ENCODE measurements at regions not wholly inside any gene's neighbourhood (a gene's known extent, or its start where the extent isn't known, plus 50 kb on each side); places are given as distances from the start of the nearest gene placed in this dataset.

DNA sequence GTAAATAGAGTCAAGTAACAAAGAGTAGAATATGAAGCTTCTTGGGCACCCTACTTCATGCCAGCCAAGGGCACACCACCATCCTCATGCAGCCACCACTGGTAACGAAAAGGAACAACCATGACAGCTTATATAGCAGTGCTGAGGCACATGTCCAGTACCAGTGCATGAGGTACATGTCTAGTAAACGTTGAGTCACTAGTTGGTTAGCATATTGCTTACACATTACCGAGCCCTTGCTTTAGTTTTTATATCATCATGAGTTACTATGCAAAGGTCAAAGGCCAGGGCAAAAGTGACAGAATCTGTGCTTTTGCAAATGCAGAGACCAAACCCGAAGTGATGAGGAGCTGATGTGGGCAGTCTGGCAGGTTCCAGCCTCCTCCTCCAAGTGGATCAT lies 147.1 kb upstream of the MAP1B start:
- 81% methylated on average over 4 of the region's 4 CpGs for WGBS
- Histone ChIP-seq H3K9me3 (no peaks in the 10 kb centered on the region), H3K27ac (no peak overlapping the region), H3K27me3 (no peaks in the 10 kb centered on the region), H3K36me3 (no peaks in the 10 kb centered on the region), H3K4me1 (peaks cover 13% of the 10 kb centered on the region), H3K4me3 (no peak overlapping the region)
- TF ChIP-seq POLR2A (IDR thresholded peaks at IDR 0.05) (no peak), POLR2AphosphoS5 (IDR thresholded peaks at IDR 0.05) (no peak), EP300 (IDR thresholded peaks at IDR 0.05) (no peak)
- TF ChIP-seq, protein P1, sequence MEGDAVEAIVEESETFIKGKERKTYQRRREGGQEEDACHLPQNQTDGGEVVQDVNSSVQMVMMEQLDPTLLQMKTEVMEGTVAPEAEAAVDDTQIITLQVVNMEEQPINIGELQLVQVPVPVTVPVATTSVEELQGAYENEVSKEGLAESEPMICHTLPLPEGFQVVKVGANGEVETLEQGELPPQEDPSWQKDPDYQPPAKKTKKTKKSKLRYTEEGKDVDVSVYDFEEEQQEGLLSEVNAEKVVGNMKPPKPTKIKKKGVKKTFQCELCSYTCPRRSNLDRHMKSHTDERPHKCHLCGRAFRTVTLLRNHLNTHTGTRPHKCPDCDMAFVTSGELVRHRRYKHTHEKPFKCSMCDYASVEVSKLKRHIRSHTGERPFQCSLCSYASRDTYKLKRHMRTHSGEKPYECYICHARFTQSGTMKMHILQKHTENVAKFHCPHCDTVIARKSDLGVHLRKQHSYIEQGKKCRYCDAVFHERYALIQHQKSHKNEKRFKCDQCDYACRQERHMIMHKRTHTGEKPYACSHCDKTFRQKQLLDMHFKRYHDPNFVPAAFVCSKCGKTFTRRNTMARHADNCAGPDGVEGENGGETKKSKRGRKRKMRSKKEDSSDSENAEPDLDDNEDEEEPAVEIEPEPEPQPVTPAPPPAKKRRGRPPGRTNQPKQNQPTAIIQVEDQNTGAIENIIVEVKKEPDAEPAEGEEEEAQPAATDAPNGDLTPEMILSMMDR (IDR thresholded peaks at IDR 0.05) = no peak
- no peak for DNase-seq (ENCODE audit: low spot score in 2 of 2)

GRCh38 chr5:71961786-71962185 lies 145.5 kb upstream of the MAP1B start:
- WGBS = 92% methylated on average over 7 of the region's 7 CpGs
- Histone ChIP-seq H3K4me1 (peaks cover under 1% of the 10 kb centered on the region), H3K27me3 (no peaks in the 10 kb centered on the region), H3K36me3 (no peaks in the 10 kb centered on the region), H3K27ac (no peak overlapping the region), H3K9me3 (no peaks in the 10 kb centered on the region), H3K4me3 (no peak overlapping the region)
- no peak for DNase-seq (ENCODE audit: low spot score in 2 of 2)
- TF ChIP-seq POLR2A (IDR thresholded peaks at IDR 0.05) (no peak), POLR2AphosphoS5 (IDR thresholded peaks at IDR 0.05) (no peak), EP300 (IDR thresholded peaks at IDR 0.05) (no peak)
- TF ChIP-seq, protein P1 (IDR thresholded peaks at IDR 0.05) = no peak

DNA sequence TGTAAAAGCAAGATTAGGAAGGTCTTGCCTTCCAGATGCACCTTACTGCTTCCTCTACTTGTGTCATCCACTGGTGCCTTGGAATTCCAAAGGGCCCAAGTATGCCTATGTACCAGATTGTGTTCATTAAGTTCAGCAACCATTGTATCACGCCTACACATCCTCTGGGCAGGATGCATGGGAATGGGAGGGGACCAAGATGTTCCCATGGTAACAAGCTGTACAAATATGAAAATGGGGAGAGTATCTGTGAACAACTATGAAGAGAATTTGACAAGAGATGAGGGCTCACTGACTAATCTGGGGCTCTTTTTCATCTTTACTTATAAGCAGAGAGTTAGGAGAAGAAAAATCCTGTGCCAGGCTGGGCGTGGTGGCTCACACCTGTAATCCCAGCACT lies 137.8 kb upstream of the MAP1B start:
- H3K4me3 ChIP-seq = no peak overlapping the region
- H3K4me1 ChIP-seq = peaks cover 5% of the 10 kb centered on the region
- WGBS = 73% methylated on average over 2 of the region's 2 CpGs
- H3K27me3 ChIP-seq = no peaks in the 10 kb centered on the region
- DNase-seq (ENCODE audit: low spot score in 2 of 2) = no peak
- no peaks in the 10 kb centered on the region for H3K9me3 ChIP-seq
- no peak overlapping the region for H3K27ac ChIP-seq
- no peaks in the 10 kb centered on the region for H3K36me3 ChIP-seq
- TF ChIP-seq, protein P1 (IDR thresholded peaks at IDR 0.05) = no peak
- TF ChIP-seq EP300 (IDR thresholded peaks at IDR 0.05) (no peak), POLR2A (IDR thresholded peaks at IDR 0.05) (no peak), POLR2AphosphoS5 (IDR thresholded peaks at IDR 0.05) (no peak)

GRCh38 chr5:71971862-71972261 lies 135.4 kb upstream of the MAP1B start:
- DNase-seq (ENCODE audit: low spot score in 2 of 2) = no peak
- Histone ChIP-seq H3K27ac (no peak overlapping the region), H3K4me1 (peaks cover 5% of the 10 kb centered on the region), H3K4me3 (no peak overlapping the region), H3K9me3 (no peaks in the 10 kb centered on the region), H3K36me3 (no peaks in the 10 kb centered on the region), H3K27me3 (no peaks in the 10 kb centered on the region)
- TF ChIP-seq EP300 (IDR thresholded peaks at IDR 0.05) = no peak
- no peak for TF ChIP-seq POLR2A (IDR thresholded peaks at IDR 0.05)
- no peak for TF ChIP-seq POLR2AphosphoS5 (IDR thresholded peaks at IDR 0.05)
- TF ChIP-seq, protein P1 (IDR thresholded peaks at IDR 0.05) = no peak
- 46% methylated on average over 2 of the region's 2 CpGs for WGBS

DNA sequence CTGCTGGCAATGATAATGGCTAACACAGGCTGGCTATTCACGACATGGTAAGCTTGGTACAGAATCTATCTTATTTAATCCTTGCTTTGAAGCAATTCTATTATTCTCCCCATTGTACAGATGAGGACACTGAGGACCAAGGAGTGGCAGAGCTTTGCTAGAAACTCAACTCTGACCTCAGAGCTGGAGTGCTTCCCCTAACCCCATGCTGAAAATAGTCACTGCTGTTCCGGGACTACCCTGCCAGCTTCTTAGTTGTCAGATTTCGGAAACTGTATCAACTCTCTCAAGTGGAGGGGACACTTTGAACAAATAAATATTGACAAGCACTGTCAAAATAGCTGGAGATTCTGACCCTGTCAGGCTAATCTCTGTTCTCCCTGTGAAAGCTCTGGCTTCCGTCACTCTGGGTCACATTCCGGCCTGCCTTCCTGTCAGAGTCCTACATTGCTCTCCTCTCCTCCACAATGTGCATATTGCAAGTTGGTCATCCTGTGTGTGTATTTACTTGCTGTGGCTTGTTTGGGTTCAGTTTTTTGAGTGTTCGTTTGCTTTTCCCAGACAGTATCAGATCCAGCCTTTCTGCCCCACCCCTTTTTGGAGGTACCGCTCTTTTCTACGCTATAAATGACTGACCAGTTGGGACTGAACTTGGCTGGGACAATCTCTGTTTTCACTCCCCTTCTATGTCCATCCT lies 134.3 kb upstream of the MAP1B start:
- peak overlapping the region; percentile 75 for H3K27ac ChIP-seq
- H3K4me1 ChIP-seq = peaks cover 8% of the 10 kb centered on the region
- no peaks in the 10 kb centered on the region for H3K27me3 ChIP-seq
- no peaks in the 10 kb centered on the region for H3K36me3 ChIP-seq
- H3K9me3 ChIP-seq = no peaks in the 10 kb centered on the region
- H3K4me3 ChIP-seq = no peak overlapping the region
- DNase-seq (ENCODE audit: low spot score in 2 of 2) = no peak
- TF ChIP-seq POLR2A (IDR thresholded peaks at IDR 0.05) = no peak
- TF ChIP-seq EP300 (IDR thresholded peaks at IDR 0.05) = no peak
- TF ChIP-seq, protein P1 (IDR thresholded peaks at IDR 0.05) = no peak
- no peak for TF ChIP-seq POLR2AphosphoS5 (IDR thresholded peaks at IDR 0.05)
- 88% methylated on average over 8 of the region's 8 CpGs for WGBS

All from suprapubic skin (tissue), 4 donors.